DND-41 (cell line): ENCODE measurements at regions not wholly inside any gene's neighbourhood (a gene's known extent, or its start where the extent isn't known, plus 50 kb on each side); places are given as distances from the start of the nearest gene placed in this dataset.

Experiments
- CTCF ChIP-seq: IDR thresholded peaks from 2 replicates; pipeline ENCODE4 v1.5.1; 2012; ENCODE audit warnings: borderline replicate concordance, low read length, moderate library complexity, mild to moderate bottlenecking; ENCODE audit not compliant: poor library complexity, severe bottlenecking; ENCODE audit errors: extremely low read depth
- EZH2 ChIP-seq: IDR thresholded peaks from 3 replicates; pipeline ENCODE4 v1.6.1; 2012; ENCODE audit warnings: borderline replicate concordance, low read depth, mild to moderate bottlenecking, moderate library complexity, low read length, inconsistent platforms; ENCODE audit not compliant: severe bottlenecking

- TF ChIP-seq CTCF (no peak), EZH2 (no peak)
Observed at GRCh38 chr2:53448591-53448990, 319.0 kb upstream of the CHAC2 start.
